ENCODE measurements at regions not wholly inside any gene's neighbourhood (a gene's known extent, or its start where the extent isn't known, plus 50 kb on each side); places are given as distances from the start of the nearest gene placed in this dataset.

GRCh38 chr1:96238426-96238825 is 483.2 kb upstream of the PTBP2 start:
- TF ChIP-seq CTCF (IDR thresholded peaks at IDR 0.05) (no peak), POLR2A (IDR thresholded peaks at IDR 0.05) (no peak)

Measured in thyroid gland (tissue), 4 donors.